Erythroblast (primary cell): ENCODE measurements at regions not wholly inside any gene's neighbourhood (a gene's known extent, or its start where the extent isn't known, plus 50 kb on each side); places are given as distances from the start of the nearest gene placed in this dataset.
"Not testable (repeated sequence)": the region's sequence is repeated elsewhere in the genome, so short reads cannot be mapped to it uniquely, and the experiment has no call there.

Source experiments
- GATA1 ChIP-seq: IDR thresholded peaks from 2 replicates; pipeline ENCODE4 v1.6.1; 2011; ENCODE audit warnings: low read depth, mild to moderate bottlenecking, control low read depth, low read length, moderate library complexity
- POLR2A ChIP-seq: IDR thresholded peaks from 2 replicates; pipeline ENCODE4 v1.6.1; 2011; ENCODE audit warnings: mild to moderate bottlenecking, low read length

DNA sequence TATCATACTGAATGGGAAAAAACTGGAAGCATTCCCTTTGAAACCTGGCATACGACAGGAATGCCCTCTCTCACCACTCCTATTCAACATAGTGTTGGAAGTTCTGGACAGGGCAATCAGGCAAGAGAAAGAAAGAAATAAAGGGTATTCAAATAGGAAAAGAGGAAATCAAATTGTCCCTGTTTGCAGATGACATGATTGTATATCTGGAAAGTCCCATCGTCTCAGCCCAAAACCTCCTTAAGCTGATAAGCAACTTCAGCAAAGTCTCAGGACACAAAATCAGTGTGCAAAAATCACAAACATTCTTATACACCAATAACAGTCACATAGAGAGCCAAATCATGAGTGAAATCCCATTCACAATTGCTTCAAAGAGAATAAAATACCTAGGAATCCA lies 171.9 kb upstream of the CDKN2B start:
- not testable (repeated sequence) for TF ChIP-seq POLR2A, GATA1
